ENCODE measurements at regions not wholly inside any gene's neighbourhood (a gene's known extent, or its start where the extent isn't known, plus 50 kb on each side); places are given as distances from the start of the nearest gene placed in this dataset.

DNA sequence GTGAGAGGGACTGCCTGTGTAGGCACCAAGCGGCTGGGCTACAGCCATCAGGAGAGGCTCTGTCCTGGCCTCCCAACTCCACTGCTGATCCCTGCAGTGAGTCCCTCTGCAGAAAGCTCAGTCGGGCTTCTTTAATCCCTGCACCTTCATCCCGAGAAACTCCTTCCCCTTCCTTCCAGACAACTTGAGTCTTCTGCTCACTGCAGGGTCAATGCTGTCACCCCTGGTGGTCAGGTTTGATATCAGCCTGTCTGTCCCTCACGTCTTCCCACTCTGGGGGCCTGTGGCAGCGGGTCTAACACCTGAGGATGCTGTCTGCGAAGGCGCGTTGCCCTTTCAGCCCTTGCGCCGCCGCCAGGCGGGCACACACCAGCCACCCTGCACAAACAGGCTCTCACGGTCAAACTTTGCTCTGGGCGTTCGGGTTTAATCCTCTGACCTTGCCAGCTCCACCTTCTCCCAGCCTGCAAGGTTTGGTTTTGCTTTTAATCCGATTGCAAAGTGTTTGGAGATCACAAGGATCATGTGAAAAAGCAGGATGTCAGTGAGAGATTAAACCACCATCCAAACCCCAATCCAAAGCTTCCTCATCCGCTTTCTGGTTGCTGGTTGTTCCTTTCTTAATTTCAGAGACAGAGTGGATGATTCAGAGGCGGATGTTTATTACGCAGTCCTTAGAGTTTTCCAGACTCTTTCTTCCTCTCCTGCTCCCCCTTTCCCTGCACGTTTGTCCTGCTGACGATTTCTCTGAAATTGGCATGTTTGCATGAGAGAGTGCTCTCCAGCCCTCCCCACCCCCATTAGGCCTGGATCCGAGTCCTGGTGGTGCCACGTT lies 74.8 kb upstream of the SLC34A2 start:
- DNase-seq: no peak

DNA sequence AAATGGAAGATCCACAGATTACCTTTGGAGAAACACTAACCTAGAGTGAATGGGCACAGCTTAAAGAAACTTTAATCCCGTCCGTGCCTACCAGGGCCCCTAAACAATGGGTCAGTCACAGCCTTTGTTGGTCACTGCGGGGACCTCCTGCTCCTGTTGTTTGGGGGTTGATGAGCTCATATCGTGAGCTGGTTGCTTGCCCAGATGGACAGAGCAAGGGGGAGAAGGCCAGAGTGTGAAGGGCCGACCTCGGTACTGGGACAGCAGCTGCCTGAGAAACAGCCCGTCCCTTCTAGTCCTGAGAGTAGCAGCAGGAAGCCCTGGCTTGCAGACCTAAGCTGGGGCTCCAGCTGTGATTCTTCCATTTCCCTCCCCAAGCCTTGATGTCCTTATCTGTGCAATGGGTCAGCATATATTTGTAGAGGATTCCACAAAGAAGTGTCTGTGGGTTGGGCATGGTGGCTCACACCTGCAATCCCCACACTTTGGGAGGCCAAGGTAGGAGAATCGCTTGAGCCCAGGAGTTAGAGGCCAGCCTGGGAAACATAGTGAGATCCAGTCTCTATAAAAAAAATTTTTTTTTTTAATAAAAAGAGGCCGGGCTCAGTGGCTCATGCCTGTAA lies 69.6 kb upstream of the SLC34A2 start:
- no peak for DNase-seq

DNA sequence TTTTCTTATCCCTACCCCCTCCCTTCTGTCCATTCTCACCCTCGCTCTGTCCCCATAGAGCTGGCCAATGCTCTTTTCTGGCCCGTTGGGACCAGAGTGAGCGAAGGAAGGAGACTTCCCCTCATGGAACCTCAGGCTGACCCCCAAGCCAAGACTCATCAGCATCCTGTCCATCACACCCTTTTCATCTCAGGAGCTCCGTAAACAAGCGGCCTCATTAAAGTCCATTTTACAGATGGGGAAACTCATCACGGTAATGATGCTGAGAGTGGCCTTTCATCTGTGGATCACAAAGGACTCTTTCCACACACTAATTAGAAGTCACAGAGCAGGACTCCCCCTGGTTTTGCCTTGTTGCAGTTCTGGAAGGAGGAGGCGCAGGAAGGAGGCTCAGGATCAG lies 67.4 kb upstream of the SLC34A2 start:
- DNase-seq: no peak

DNA sequence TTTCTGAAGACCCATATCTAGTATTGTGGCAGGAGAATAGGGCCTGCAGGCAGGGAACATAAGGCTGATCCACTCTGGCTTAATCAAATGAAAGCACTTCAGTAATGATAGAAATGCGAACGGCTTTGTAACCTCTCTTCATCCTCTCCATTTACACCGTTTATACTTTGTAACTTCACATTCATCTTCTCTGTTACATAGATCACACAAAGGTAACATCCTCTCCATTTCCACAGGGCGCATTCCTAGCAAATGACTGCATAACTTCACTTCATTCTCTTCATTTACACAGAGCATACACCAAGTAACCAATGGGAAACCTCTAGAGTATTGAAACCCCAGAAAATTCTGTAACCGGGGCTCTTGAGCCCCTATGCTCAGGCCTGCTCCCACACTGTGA lies 65.5 kb upstream of the SLC34A2 start:
- DNase-seq: no peak

DNA sequence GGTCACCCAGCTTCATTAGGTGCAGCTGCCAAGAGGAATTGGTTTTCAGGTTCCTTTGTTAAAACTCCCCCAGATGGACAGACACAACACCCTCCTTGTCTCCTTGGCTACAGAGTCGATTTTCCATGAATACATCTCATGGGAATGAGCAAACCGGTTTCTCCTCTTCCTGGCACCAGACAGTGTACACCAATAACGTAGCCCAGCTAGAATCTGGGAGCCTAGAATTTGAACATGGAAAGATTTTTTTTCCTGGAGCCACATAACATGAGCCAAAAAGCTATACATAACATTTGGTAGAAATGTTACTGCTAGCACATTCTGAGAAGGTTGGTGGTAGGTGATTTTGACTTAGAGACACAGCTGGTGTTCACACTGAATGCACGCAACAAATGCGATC lies 62.9 kb upstream of the SLC34A2 start:
- DNase-seq: no peak

Measured in NCI-H69 (cell line).